H9 (cell line): ENCODE measurements at regions not wholly inside any gene's neighbourhood (a gene's known extent, or its start where the extent isn't known, plus 50 kb on each side); places are given as distances from the start of the nearest gene placed in this dataset.

ENCODE experiments used
- DNase-seq: peaks from one replicate; pipeline ENCODE4 v3.0.0-alpha.2; 2017
- H2AFZ ChIP-seq: one replicate; pipeline ENCODE4 v1.6.1; 2013; ENCODE audit warnings: mild to moderate bottlenecking, low read length, control low read depth, moderate library complexity
- H2AK5ac ChIP-seq: 2 replicates; pipeline ENCODE4 v1.6.1; 2013; ENCODE audit warnings: low read length, control low read depth, mixed read lengths; ENCODE audit not compliant: insufficient read length
- H2BK120ac ChIP-seq: one replicate; pipeline ENCODE4 v1.6.1; 2013; ENCODE audit warnings: low read depth, mild to moderate bottlenecking, low read length, control low read depth, inconsistent platforms; ENCODE audit not compliant: poor library complexity, severe bottlenecking
- H2BK12ac ChIP-seq: 2 replicates; pipeline ENCODE4 v1.6.1; 2013; ENCODE audit warnings: low read length, control low read depth, mixed read lengths, low read depth; ENCODE audit not compliant: insufficient read length
- H2BK15ac ChIP-seq: 2 replicates; pipeline ENCODE4 v1.6.1; 2013; ENCODE audit warnings: low read depth, low read length, control low read depth
- H2BK20ac ChIP-seq: one replicate; pipeline ENCODE4 v1.6.1; 2013; ENCODE audit warnings: low read depth, mild to moderate bottlenecking, low read length, control low read depth, inconsistent platforms; ENCODE audit not compliant: poor library complexity, severe bottlenecking
- H2BK5ac ChIP-seq: 2 replicates; pipeline ENCODE4 v1.6.1; 2013; ENCODE audit warnings: low read length, control low read depth, mixed read lengths; ENCODE audit not compliant: insufficient read length
- H3K14ac ChIP-seq: 2 replicates; pipeline ENCODE4 v1.6.1; 2013; ENCODE audit warnings: low read length, control low read depth; ENCODE audit not compliant: insufficient read depth
- H3K18ac ChIP-seq: 2 replicates; pipeline ENCODE4 v1.6.1; 2013; ENCODE audit warnings: low read depth, mild to moderate bottlenecking, mixed read lengths, low read length, control low read depth; ENCODE audit not compliant: insufficient read length
- H3K23ac ChIP-seq: 2 replicates; pipeline ENCODE4 v1.6.1; 2013; ENCODE audit warnings: low read length, control low read depth, mixed read lengths, low read depth; ENCODE audit not compliant: insufficient read length
- H3K23me2 ChIP-seq: 2 replicates; pipeline ENCODE4 v1.6.1; 2013; ENCODE audit warnings: low read depth, mild to moderate bottlenecking, mixed read lengths, low read length, control low read depth; ENCODE audit not compliant: insufficient read length, poor library complexity, severe bottlenecking
- H3K27ac ChIP-seq: 2 replicates; pipeline ENCODE4 v1.5.1; 2013; ENCODE audit warnings: low read length, control low read depth, mixed read lengths, low read depth; ENCODE audit not compliant: insufficient read length
- H3K27me3 ChIP-seq: 2 replicates; pipeline ENCODE4 v1.6.1; 2013; ENCODE audit warnings: low read length, control low read depth, inconsistent platforms; ENCODE audit not compliant: insufficient read depth
- H3K4ac ChIP-seq: 2 replicates; pipeline ENCODE4 v1.6.1; 2013; ENCODE audit warnings: low read depth, mild to moderate bottlenecking, control low read depth, inconsistent platforms, low read length, moderate library complexity
- H3K4me1 ChIP-seq: 2 replicates; pipeline ENCODE4 v1.6.1; 2013; ENCODE audit warnings: low read length, control low read depth, inconsistent platforms; ENCODE audit not compliant: insufficient read depth
- H3K4me2 ChIP-seq: 2 replicates; pipeline ENCODE4 v1.6.1; 2013; ENCODE audit warnings: low read length, control low read depth, mixed read lengths; ENCODE audit not compliant: insufficient read length, insufficient read depth
- H3K56ac ChIP-seq: 2 replicates; pipeline ENCODE4 v1.6.1; 2013; ENCODE audit warnings: low read depth, mild to moderate bottlenecking, mixed read lengths, low read length, control low read depth; ENCODE audit not compliant: insufficient read length
- H3K79me1 ChIP-seq: 2 replicates; pipeline ENCODE4 v1.6.1; 2013; ENCODE audit warnings: low read depth, mild to moderate bottlenecking, moderate library complexity, low read length, control low read depth, inconsistent platforms; ENCODE audit not compliant: insufficient read depth, poor library complexity, severe bottlenecking
- H3K79me2 ChIP-seq: 2 replicates; pipeline ENCODE4 v1.6.1; 2013; ENCODE audit warnings: low read length, control low read depth, inconsistent platforms; ENCODE audit not compliant: insufficient read depth
- H3K9ac ChIP-seq: 2 replicates; pipeline ENCODE4 v1.6.1; 2013; ENCODE audit warnings: low read length, control low read depth, mixed read lengths; ENCODE audit not compliant: insufficient read length; ENCODE audit errors: extremely low read depth
- H3K9me3 ChIP-seq: one replicate; pipeline ENCODE4 v1.6.1; 2013; ENCODE audit warnings: low read depth, low read length, inconsistent platforms; ENCODE audit not compliant: control insufficient read depth
- H3T11ph ChIP-seq: one replicate; pipeline ENCODE4 v1.6.1; 2013; ENCODE audit warnings: mild to moderate bottlenecking, low read length, control low read depth, inconsistent platforms
- H4K20me1 ChIP-seq: one replicate; pipeline ENCODE4 v1.6.1; 2013; ENCODE audit not compliant: control insufficient read depth, insufficient read length, insufficient read depth
- H4K5ac ChIP-seq: 2 replicates; pipeline ENCODE4 v1.6.1; 2013; ENCODE audit warnings: low read depth, mild to moderate bottlenecking, mixed read lengths, low read length, control low read depth; ENCODE audit not compliant: insufficient read length
- H4K8ac ChIP-seq: replicated peaks from 2 replicates; pipeline ENCODE4 v1.6.1; 2013; ENCODE audit warnings: low read length, control low read depth, mixed read lengths, low read depth; ENCODE audit not compliant: insufficient read length
- H4K91ac ChIP-seq: 2 replicates; pipeline ENCODE4 v1.6.1; 2013; ENCODE audit warnings: low read depth, mild to moderate bottlenecking, moderate library complexity, mixed read lengths, low read length, control low read depth; ENCODE audit not compliant: insufficient read length
- H3K27ac Mint-ChIP-seq, 3 experiments: 2 replicates in 2 of 3; 3 replicates in 1 of 3; pipeline ENCODE4 v1.8.0; 2020 to 2021; ENCODE audit warnings: mixed read lengths in 3 of 3, mild to moderate bottlenecking in 1 of 3, moderate library complexity in 1 of 3
- H3K27me3 Mint-ChIP-seq: 2 replicates; pipeline ENCODE4 v1.8.0; 2021; ENCODE audit warnings: low read depth, mild to moderate bottlenecking, moderate library complexity, mixed read lengths
- H3K36me3 Mint-ChIP-seq, 3 experiments: 2 replicates in 2 of 3; 3 replicates in 1 of 3; pipeline ENCODE4 v1.8.0; 2020 to 2021; ENCODE audit warnings: low read depth in 3 of 3, mixed read lengths in 3 of 3; ENCODE audit not compliant: insufficient read depth in 1 of 3
- H3K4me1 Mint-ChIP-seq, 2 experiments: 2 replicates each; pipeline ENCODE4 v1.8.0; 2020; ENCODE audit warnings: mixed read lengths in 2 of 2
- H3K4me3 Mint-ChIP-seq, 2 experiments: 2 replicates in 1 of 2; 3 replicates in 1 of 2; pipeline ENCODE4 v1.8.0; 2020 to 2021; ENCODE audit warnings: mild to moderate bottlenecking in 2 of 2, mixed read lengths in 2 of 2, moderate library complexity in 1 of 2
- H3K9me3 Mint-ChIP-seq, 2 experiments: 2 replicates in 1 of 2; 3 replicates in 1 of 2; pipeline ENCODE4 v1.8.0; 2020; ENCODE audit warnings: mild to moderate bottlenecking in 2 of 2, mixed read lengths in 2 of 2, moderate library complexity in 1 of 2
- CTCF ChIP-seq: fragments of 200-600 bp; sonication (generic); conservative IDR thresholded peaks from 3 replicates; pipeline ENCODE4 v1.8.0; 2021; ENCODE audit warnings: antibody characterized with exemption, mild to moderate bottlenecking
- WGBS: extraction: QIAGEN DNeasy Blood & Tissue Kit; methylation state at CpG from one replicate; pipeline ENCODE4 v1.1.7; 2013; ENCODE audit warnings: missing lambda C conversion rate, low lambda C conversion rate, mixed read lengths; ENCODE audit not compliant: insufficient read length; ENCODE audit errors: extremely low coverage; 5-methylcytosine and 5-hydroxymethylcytosine counted together

GRCh38 chr15:38069511-38070011 is 135.1 kb downstream of the TMCO5A start:
- no peak overlapping the region for H3K23ac ChIP-seq
- H3K27me3 ChIP-seq: peaks cover 23% of the 10 kb centered on the region; the same call in 1 of the 2 replicates
- H4K8ac ChIP-seq: no peak overlapping the region
- H2AFZ ChIP-seq: no peak overlapping the region
- no peak for DNase-seq
- H4K20me1 ChIP-seq: no peaks in the 10 kb centered on the region
- H3K27ac Mint-ChIP-seq: no peak overlapping the region
- H4K91ac ChIP-seq: no peak overlapping the region
- H3K27me3 Mint-ChIP-seq: peaks cover 70% of the 10 kb centered on the region
- no peak overlapping the region for H2BK15ac ChIP-seq
- H3K4me1 ChIP-seq: no peaks in the 10 kb centered on the region; the same call in 1 of the 2 replicates
- no peak overlapping the region for H3K14ac ChIP-seq
- no peaks in the 10 kb centered on the region; a peak in 2 of 5 replicates for H3K9me3 Mint-ChIP-seq
- TF ChIP-seq CTCF: no peak
- H3K4ac ChIP-seq: no peak overlapping the region
- no peaks in the 10 kb centered on the region for H3K36me3 Mint-ChIP-seq
- no peak overlapping the region for H4K5ac ChIP-seq
- H3K79me1 ChIP-seq: no peaks in the 10 kb centered on the region
- H3K4me3 Mint-ChIP-seq: no peak overlapping the region
- H3K79me2 ChIP-seq: no peaks in the 10 kb centered on the region
- no peak overlapping the region for H3K9ac ChIP-seq
- no peak overlapping the region for H3K4me2 ChIP-seq
- no peak overlapping the region for H3K27ac ChIP-seq
- H3K23me2 ChIP-seq: peaks cover 16% of the 10 kb centered on the region
- H2BK5ac ChIP-seq: no peak overlapping the region
- H3K4me1 Mint-ChIP-seq: peaks cover 38 to 61% of the 10 kb centered on the region in 2 experiments
- H3K56ac ChIP-seq: no peak overlapping the region
- no CpG with 5 or more reads among the region's 3 CpGs for WGBS
- no peak overlapping the region for H3K18ac ChIP-seq
- H2AK5ac ChIP-seq: no peak overlapping the region
- H2BK12ac ChIP-seq: no peak overlapping the region
- H3T11ph ChIP-seq: no peak overlapping the region
- no peaks in the 10 kb centered on the region for H3K9me3 ChIP-seq
- no peak overlapping the region for H2BK120ac ChIP-seq
- no peak overlapping the region for H2BK20ac ChIP-seq
